Activated CD8-positive, alpha-beta T cell treated with anti-CD3 and anti-CD28 coated beads for 36 hours (primary cell): ENCODE measurements at regions not wholly inside any gene's neighbourhood (a gene's known extent, or its start where the extent isn't known, plus 50 kb on each side); places are given as distances from the start of the nearest gene placed in this dataset.

ENCODE experiments used
- ATAC-seq: fragments of 200-7000 bp; cut with Tn5 transposase; one replicate; pipeline ENCODE4 v1.10.0; 2021; ENCODE audit warnings: mild to moderate bottlenecking, moderate library complexity
- CTCF ChIA-PET: fragments of 350-600 bp; sonication (Branson Sonifier 250); formaldehyde crosslinking; loops from one replicate; lab custom pipeline; 2021; ENCODE audit warnings: antibody characterized with exemption; lab: Charles Lee
- POLR2A ChIA-PET: fragments of 350-600 bp; sonication (Branson Sonifier 250); formaldehyde crosslinking; loops from one replicate; lab custom pipeline; 2021; ENCODE audit warnings: antibody characterized with exemption; lab: Charles Lee
- DNase-seq: peaks from one replicate; pipeline ENCODE4 v3.0.0-alpha.2; 2020
- H3K27ac Mint-ChIP-seq: one replicate; pipeline ENCODE4 v1.8.0; 2021; ENCODE audit warnings: mild to moderate bottlenecking, mixed read lengths
- H3K27me3 Mint-ChIP-seq: one replicate; pipeline ENCODE4 v1.8.0; 2021; ENCODE audit warnings: mixed read lengths
- H3K36me3 Mint-ChIP-seq: one replicate; pipeline ENCODE4 v1.8.0; 2021; ENCODE audit warnings: low read depth, mixed read lengths
- H3K4me1 Mint-ChIP-seq: one replicate; pipeline ENCODE4 v1.8.0; 2021; ENCODE audit warnings: low read depth, mixed read lengths
- H3K4me3 Mint-ChIP-seq: one replicate; pipeline ENCODE4 v1.8.0; 2021; ENCODE audit warnings: mild to moderate bottlenecking, moderate library complexity, mixed read lengths
- H3K9me3 Mint-ChIP-seq: one replicate; pipeline ENCODE4 v1.8.0; 2021; ENCODE audit warnings: mixed read lengths
- intact Hi-C: fragments of 100-400 bp; cut with micrococcal nuclease; formaldehyde crosslinking; loops from one replicate; pipeline ENCODE4 v1.10.0; 2022
- TF ChIP-seq, protein P1 (sequence below): fragments of 200-600 bp; IDR thresholded peaks from one replicate; pipeline ENCODE4 v1.8.0; 2022; ENCODE audit warnings: antibody characterized with exemption, mild to moderate bottlenecking

GRCh38 chr18:77990131-77990530 lies 740.5 kb downstream of the GALR1 start:
- no peak for DNase-seq
- ChIA-PET CTCF (no interaction called here), POLR2A (no interaction called here)
- H3K27ac Mint-ChIP-seq: no peak overlapping the region
- H3K9me3 Mint-ChIP-seq: no peaks in the 10 kb centered on the region
- no peaks in the 10 kb centered on the region for H3K4me1 Mint-ChIP-seq
- no peak overlapping the region for H3K4me3 Mint-ChIP-seq
- TF ChIP-seq, protein P1, sequence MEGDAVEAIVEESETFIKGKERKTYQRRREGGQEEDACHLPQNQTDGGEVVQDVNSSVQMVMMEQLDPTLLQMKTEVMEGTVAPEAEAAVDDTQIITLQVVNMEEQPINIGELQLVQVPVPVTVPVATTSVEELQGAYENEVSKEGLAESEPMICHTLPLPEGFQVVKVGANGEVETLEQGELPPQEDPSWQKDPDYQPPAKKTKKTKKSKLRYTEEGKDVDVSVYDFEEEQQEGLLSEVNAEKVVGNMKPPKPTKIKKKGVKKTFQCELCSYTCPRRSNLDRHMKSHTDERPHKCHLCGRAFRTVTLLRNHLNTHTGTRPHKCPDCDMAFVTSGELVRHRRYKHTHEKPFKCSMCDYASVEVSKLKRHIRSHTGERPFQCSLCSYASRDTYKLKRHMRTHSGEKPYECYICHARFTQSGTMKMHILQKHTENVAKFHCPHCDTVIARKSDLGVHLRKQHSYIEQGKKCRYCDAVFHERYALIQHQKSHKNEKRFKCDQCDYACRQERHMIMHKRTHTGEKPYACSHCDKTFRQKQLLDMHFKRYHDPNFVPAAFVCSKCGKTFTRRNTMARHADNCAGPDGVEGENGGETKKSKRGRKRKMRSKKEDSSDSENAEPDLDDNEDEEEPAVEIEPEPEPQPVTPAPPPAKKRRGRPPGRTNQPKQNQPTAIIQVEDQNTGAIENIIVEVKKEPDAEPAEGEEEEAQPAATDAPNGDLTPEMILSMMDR: no peak
- no peaks in the 10 kb centered on the region for H3K36me3 Mint-ChIP-seq
- H3K27me3 Mint-ChIP-seq: no peaks in the 10 kb centered on the region
- intact Hi-C loops: no loop called here
- ATAC-seq: no peak

DNA sequence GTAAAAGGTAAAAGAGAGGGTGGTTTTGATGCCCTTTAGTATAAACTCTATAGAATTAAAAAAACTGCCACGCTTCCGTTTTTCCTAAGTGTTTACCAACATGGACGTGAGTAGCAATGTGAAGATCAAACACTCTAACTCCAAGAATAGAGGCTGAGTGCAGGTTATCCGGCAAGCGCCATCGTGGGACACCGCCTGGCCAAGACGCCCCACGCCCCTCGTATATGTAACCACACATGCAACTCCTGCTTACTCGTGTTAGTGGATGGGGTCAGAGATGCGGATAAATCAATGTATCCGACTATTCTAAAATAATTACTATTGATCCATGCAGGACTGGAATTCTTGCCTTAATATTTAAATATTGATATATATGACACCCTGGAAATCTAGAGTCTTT lies 741.3 kb downstream of the GALR1 start:
- Mint-ChIP-seq H3K4me1 (no peaks in the 10 kb centered on the region), H3K36me3 (no peaks in the 10 kb centered on the region), H3K27me3 (no peaks in the 10 kb centered on the region), H3K9me3 (no peaks in the 10 kb centered on the region), H3K27ac (no peak overlapping the region), H3K4me3 (no peak overlapping the region)
- ATAC-seq (no peak), DNase-seq (no peak)
- ChIA-PET CTCF (no interaction called here), POLR2A (no interaction called here)
- intact Hi-C loops: no loop called here
- TF ChIP-seq, protein P1: no peak

DNA sequence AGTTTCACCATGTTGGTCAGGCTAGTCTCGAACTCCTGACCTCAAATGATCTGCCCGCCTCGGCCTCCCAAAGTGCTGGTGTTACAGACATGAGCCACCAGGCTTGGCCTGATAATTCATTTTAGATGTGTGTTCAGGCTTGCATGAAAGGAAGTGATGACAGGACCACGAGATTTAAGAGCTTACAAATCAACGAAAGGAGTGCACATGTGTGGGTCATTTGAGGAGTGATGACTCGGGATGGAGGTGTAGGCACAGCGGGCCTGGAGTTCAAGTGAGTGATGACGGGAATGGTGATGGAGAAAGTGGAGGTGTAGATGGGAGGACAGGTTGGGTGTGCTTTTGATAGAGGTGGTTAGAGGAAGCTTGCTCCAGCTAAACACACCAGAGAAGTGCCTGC lies 742.4 kb downstream of the GALR1 start:
- POLR2A ChIA-PET: no interaction called here
- intact Hi-C loops: no loop called here
- no peak overlapping the region for H3K4me3 Mint-ChIP-seq
- no peaks in the 10 kb centered on the region for H3K4me1 Mint-ChIP-seq
- DNase-seq: no peak
- TF ChIP-seq, protein P1: no peak
- no peak for ATAC-seq
- no peaks in the 10 kb centered on the region for H3K9me3 Mint-ChIP-seq
- no peaks in the 10 kb centered on the region for H3K27me3 Mint-ChIP-seq
- H3K27ac Mint-ChIP-seq: no peak overlapping the region
- CTCF ChIA-PET: no interaction called here
- H3K36me3 Mint-ChIP-seq: no peaks in the 10 kb centered on the region

DNA sequence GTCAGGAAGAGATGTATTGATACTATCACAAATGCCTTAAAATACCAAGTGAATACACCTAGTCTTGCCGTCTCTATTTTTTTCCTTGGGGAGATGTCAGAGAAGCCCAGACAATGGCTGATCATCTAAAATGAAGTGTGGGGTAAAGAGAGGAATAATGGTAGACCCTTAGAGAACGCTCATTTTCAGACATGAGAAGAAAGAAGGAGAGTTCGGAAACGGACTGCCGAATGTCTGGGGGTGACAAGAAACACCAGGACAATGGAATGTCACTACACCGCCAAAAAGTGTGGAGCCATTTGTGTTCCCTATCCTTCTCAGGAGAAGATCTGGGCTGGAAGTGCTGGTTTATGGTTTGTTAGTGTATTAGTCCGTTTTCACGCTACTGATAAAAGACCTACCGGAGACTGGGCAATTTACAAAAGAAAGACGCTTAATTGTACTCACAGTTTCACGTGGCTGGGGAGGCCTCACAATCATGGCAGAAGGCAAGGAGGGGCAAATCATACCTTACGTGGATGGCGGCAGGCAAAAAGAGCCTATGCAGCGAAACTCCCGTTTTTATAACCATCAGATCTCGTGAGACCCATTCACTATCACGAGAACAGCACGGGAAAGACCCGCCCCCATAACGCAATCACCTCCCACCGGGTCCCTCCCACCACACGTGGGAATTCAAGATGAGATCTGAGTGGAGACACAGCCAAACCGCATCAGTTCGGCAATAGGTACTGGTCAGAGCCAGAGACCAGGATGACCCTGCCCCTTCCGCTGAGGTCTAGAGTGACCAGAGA lies 743.7 kb downstream of the GALR1 start:
- no peak for DNase-seq
- intact Hi-C loops: no loop called here
- no peak overlapping the region for H3K4me3 Mint-ChIP-seq
- H3K4me1 Mint-ChIP-seq: no peaks in the 10 kb centered on the region
- ChIA-PET CTCF (no interaction called here), POLR2A (no interaction called here)
- ATAC-seq: no peak
- no peak overlapping the region for H3K27ac Mint-ChIP-seq
- no peaks in the 10 kb centered on the region for H3K27me3 Mint-ChIP-seq
- TF ChIP-seq, protein P1: no peak
- no peaks in the 10 kb centered on the region for H3K9me3 Mint-ChIP-seq
- H3K36me3 Mint-ChIP-seq: no peaks in the 10 kb centered on the region

DNA sequence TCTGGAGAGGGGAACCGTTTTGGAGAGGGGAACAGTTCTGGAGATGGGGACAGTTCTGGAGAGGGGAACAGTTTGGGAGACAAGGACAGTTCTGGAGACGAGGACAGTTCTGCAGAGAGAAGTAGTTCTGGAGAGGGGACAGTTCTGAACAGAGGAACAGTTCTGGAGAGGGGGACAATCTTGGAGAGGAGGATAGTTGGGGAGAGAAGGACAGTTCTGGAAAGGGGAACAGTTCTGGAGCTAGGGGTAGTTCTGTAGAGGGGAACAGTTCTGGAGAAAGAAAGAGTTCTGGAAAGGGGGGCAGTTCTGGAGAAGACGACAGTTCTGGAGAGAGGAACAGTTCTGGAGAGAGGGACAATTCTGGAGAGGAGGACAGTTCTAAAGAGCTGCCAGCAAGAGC lies 745.9 kb downstream of the GALR1 start:
- DNase-seq (no peak), ATAC-seq (no peak)
- Mint-ChIP-seq H3K27ac (no peak overlapping the region), H3K27me3 (no peaks in the 10 kb centered on the region), H3K36me3 (no peaks in the 10 kb centered on the region), H3K9me3 (peaks cover 2% of the 10 kb centered on the region), H3K4me3 (no peak overlapping the region), H3K4me1 (no peaks in the 10 kb centered on the region)
- ChIA-PET POLR2A (no interaction called here), CTCF (no interaction called here)
- intact Hi-C loops: no loop called here
- TF ChIP-seq, protein P1: no peak
